IMR-90 (cell line): ENCODE measurements at regions not wholly inside any gene's neighbourhood (a gene's known extent, or its start where the extent isn't known, plus 50 kb on each side); places are given as distances from the start of the nearest gene placed in this dataset.
A peak's percentile ranks its signal among the peaks of the same experiment; 100 is the strongest.

ENCODE experiments used
- ATAC-seq: fragments of 200-7000 bp; cut with Tn5 transposase; 2 replicates; pipeline ENCODE4 v1.9.1; 2020; ENCODE audit warnings: low read depth, mild to moderate bottlenecking, moderate library complexity
- BruUV-seq: library from RNA; stranded (reverse); fragments of 400-500 nt; replicated peaks from 2 replicates; lab custom pipeline; 2021; lab: Mats Ljungman, UMichigan
- CTCF ChIA-PET: fragments of 300-600 bp; formaldehyde crosslinking; extraction: SDS; loops from one replicate; lab custom pipeline; 2021; ENCODE audit warnings: antibody characterized with exemption; lab: Yijun Ruan, JAX
- POLR2A ChIA-PET: fragments of 300-600 bp; sonication (Branson Sonifier 250); formaldehyde crosslinking; loops from one replicate; lab custom pipeline; 2022; ENCODE audit warnings: antibody characterized with exemption; ENCODE audit not compliant: unreplicated experiment; lab: Charles Lee
- DNase-seq: peaks from one replicate; pipeline ENCODE4 v3.0.0; 2013
- H2AFZ ChIP-seq: replicated peaks from 2 replicates; pipeline ENCODE3; 2013; ENCODE audit warnings: low read length, mild to moderate bottlenecking; ENCODE audit not compliant: poor library complexity
- H2AK5ac ChIP-seq: 2 replicates; pipeline ENCODE4 v1.6.1; 2013; ENCODE audit warnings: low read depth, low read length, inconsistent platforms
- H2AK9ac ChIP-seq: replicated peaks from 2 replicates; pipeline ENCODE3; 2013; ENCODE audit warnings: mild to moderate bottlenecking, low read depth, low read length, moderate library complexity; ENCODE audit not compliant: poor library complexity
- H2BK120ac ChIP-seq: 2 replicates; pipeline ENCODE4 v1.6.1; 2013; ENCODE audit warnings: low read depth, low read length, inconsistent platforms
- H2BK15ac ChIP-seq: 3 replicates; pipeline ENCODE4 v1.6.1; 2013; ENCODE audit warnings: low read depth, low read length, inconsistent platforms
- H2BK20ac ChIP-seq: 2 replicates; pipeline ENCODE4 v1.6.1; 2013; ENCODE audit warnings: low read depth, mild to moderate bottlenecking, inconsistent platforms, low read length, moderate library complexity
- H2BK5ac ChIP-seq: 2 replicates; pipeline ENCODE4 v1.6.1; 2013; ENCODE audit warnings: mild to moderate bottlenecking, low read depth, low read length, inconsistent platforms; ENCODE audit not compliant: poor library complexity, severe bottlenecking
- H3K14ac ChIP-seq: replicated peaks from 2 replicates; pipeline ENCODE4 v1.6.1; 2013; ENCODE audit warnings: low read depth, low read length, inconsistent platforms
- H3K18ac ChIP-seq: 2 replicates; pipeline ENCODE4 v1.6.1; 2013; ENCODE audit warnings: low read depth, low read length, control low read depth
- H3K23ac ChIP-seq: 2 replicates; pipeline ENCODE4 v1.6.1; 2013; ENCODE audit warnings: low read depth, low read length, inconsistent platforms
- H3K27ac ChIP-seq: 2 replicates; pipeline ENCODE4 v1.5.1; 2013; ENCODE audit warnings: mild to moderate bottlenecking, control low read depth, low read length; ENCODE audit not compliant: insufficient read depth
- H3K27me3 ChIP-seq: 2 replicates; pipeline ENCODE4 v1.6.1; 2013; ENCODE audit warnings: low read length; ENCODE audit not compliant: control insufficient read depth, insufficient read depth
- H3K36me3 ChIP-seq: 2 replicates; pipeline ENCODE4 v1.6.1; 2013; ENCODE audit warnings: low read length, mixed read lengths; ENCODE audit not compliant: control insufficient read depth, insufficient read depth
- H3K4ac ChIP-seq: 2 replicates; pipeline ENCODE4 v1.6.1; 2013; ENCODE audit warnings: low read depth, low read length, inconsistent platforms
- H3K4me1 ChIP-seq: 2 replicates; pipeline ENCODE4 v1.6.1; 2013; ENCODE audit warnings: low read length, mixed read lengths; ENCODE audit not compliant: control insufficient read depth, insufficient read depth
- H3K4me2 ChIP-seq: 2 replicates; pipeline ENCODE4 v1.6.1; 2013; ENCODE audit warnings: low read depth, mild to moderate bottlenecking, control low read depth, low read length, moderate library complexity
- H3K4me3 ChIP-seq: 2 replicates; pipeline ENCODE4 v1.5.1; 2013; ENCODE audit warnings: low read depth, mild to moderate bottlenecking, control low read depth, low read length, moderate library complexity; ENCODE audit not compliant: insufficient read depth
- H3K56ac ChIP-seq: 2 replicates; pipeline ENCODE4 v1.6.1; 2013; ENCODE audit warnings: low read length, inconsistent platforms; ENCODE audit not compliant: insufficient read depth; ENCODE audit errors: extremely low read depth
- H3K79me1 ChIP-seq, 2 experiments: 2 replicates each; pipeline ENCODE4 v1.6.1; 2013; ENCODE audit warnings: low read length in 2 of 2, inconsistent platforms in 1 of 2, low read depth in 1 of 2
- H3K9ac ChIP-seq: 2 replicates; pipeline ENCODE4 v1.6.1; 2013; ENCODE audit warnings: low read depth, low read length, control low read depth
- H3K9me1 ChIP-seq: 2 replicates; pipeline ENCODE4 v1.6.1; 2013; ENCODE audit warnings: low read length, inconsistent platforms; ENCODE audit not compliant: insufficient read depth
- H3K9me3 ChIP-seq: 2 replicates; pipeline ENCODE4 v1.6.1; 2013; ENCODE audit warnings: low read length; ENCODE audit not compliant: control insufficient read depth, insufficient read depth
- H4K20me1 ChIP-seq: 2 replicates; pipeline ENCODE4 v1.6.1; 2013; ENCODE audit warnings: low read length, inconsistent platforms; ENCODE audit not compliant: insufficient read depth
- H4K5ac ChIP-seq: 2 replicates; pipeline ENCODE4 v1.6.1; 2013; ENCODE audit warnings: mild to moderate bottlenecking, low read depth, low read length, control low read depth
- H4K8ac ChIP-seq, 2 experiments: 2 replicates each; pipeline ENCODE4 v1.6.1; 2013; ENCODE audit warnings: low read depth in 2 of 2, low read length in 2 of 2, control low read depth in 1 of 2, inconsistent platforms in 1 of 2
- H4K91ac ChIP-seq: 2 replicates; pipeline ENCODE4 v1.6.1; 2013; ENCODE audit warnings: low read depth, low read length, inconsistent platforms; ENCODE audit not compliant: insufficient read depth
- CHD1 ChIP-seq: IDR thresholded peaks from 2 replicates; pipeline ENCODE4 v1.6.1; 2012; ENCODE audit warnings: low read depth, low read length, improper control_type of control experiment
- RAD21 ChIP-seq: IDR thresholded peaks from 2 replicates; pipeline ENCODE4 v1.6.1; 2012; ENCODE audit warnings: low read length, improper control_type of control experiment
- RFX5 ChIP-seq: IDR thresholded peaks from 2 replicates; pipeline ENCODE4 v1.8.0; 2012; ENCODE audit warnings: low read depth, mild to moderate bottlenecking, low read length, moderate library complexity
- SMC3 ChIP-seq: fragments of 150-350 bp; IDR thresholded peaks from 2 replicates; pipeline ENCODE4 v1.6.1; 2016; ENCODE audit warnings: low read depth, mild to moderate bottlenecking, antibody characterized with exemption, low read length, moderate library complexity
- WGBS, 2 experiments: methylation state at CpG; one replicate each; pipeline versions ENCODE4 v1.1.5 to v1.1.7; 2013; ENCODE audit warnings: missing lambda C conversion rate in 2 of 2; ENCODE audit not compliant: insufficient read length in 1 of 2; ENCODE audit errors: extremely low coverage in 2 of 2; 5-methylcytosine and 5-hydroxymethylcytosine counted together
- dilution Hi-C: fragments of 300-500 bp; cut with HindIII; formaldehyde crosslinking; loops from one replicate; pipeline ENCODE4 v1.14.3; 2018; ENCODE audit warnings: low sequenced_read_pairs; ENCODE audit not compliant: unreplicated experiment
- in situ Hi-C: fragments of 300-500 bp; cut with MboI; formaldehyde crosslinking; loops from 3 replicates; pipeline ENCODE4 v1.14.3; 2019; ENCODE audit warnings: low sequenced_read_pairs, inconsistent platforms, mixed read lengths
- intact Hi-C: fragments of 100-400 bp; cut with micrococcal nuclease; formaldehyde crosslinking; loops from 2 replicates; pipeline ENCODE4 v1.10.0; 2022
- TF ChIP-seq, protein P1 (sequence below): conservative IDR thresholded peaks from 2 replicates; pipeline ENCODE4 v1.5.1; 2012; ENCODE audit warnings: mild to moderate bottlenecking, low read depth, low read length, improper control_type of control experiment

DNA sequence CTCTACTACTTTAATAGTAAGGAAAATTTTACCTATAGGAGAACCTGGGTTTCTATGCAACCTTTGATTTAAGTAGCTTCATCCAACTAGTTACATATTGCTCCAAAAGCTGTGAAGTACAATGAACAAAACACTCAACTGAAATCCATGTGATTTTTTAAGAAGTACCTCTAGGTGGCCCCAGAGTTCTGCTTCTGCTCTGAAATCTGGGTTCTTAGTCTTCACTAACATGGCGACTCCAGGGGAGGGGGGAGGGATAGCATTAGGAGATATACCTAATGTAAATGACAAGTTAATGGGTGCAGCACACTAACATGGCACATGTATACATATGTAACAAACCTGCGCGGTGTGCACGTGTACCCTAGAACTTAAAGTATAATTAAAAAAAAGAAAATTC lies 73.4 kb upstream of the MAGEB2 start:
- BruUV-seq, result no TSS peak
- Histone ChIP-seq H3K36me3 (no peaks in the 10 kb centered on the region), H3K14ac (no peak overlapping the region), H3K27me3 (no peaks in the 10 kb centered on the region), H4K8ac (no peak overlapping the region), H2BK5ac (no peak overlapping the region), H3K56ac (no peak overlapping the region), H2AK5ac (no peak overlapping the region), H3K4me1 (no peaks in the 10 kb centered on the region), H3K27ac (no peak overlapping the region), H3K4ac (no peak overlapping the region), H3K23ac (no peak overlapping the region), H4K91ac (no peak overlapping the region), H2BK120ac (no peak overlapping the region), H3K9me1 (no peaks in the 10 kb centered on the region), H3K18ac (no peak overlapping the region), H2AFZ (no peak overlapping the region), H2BK20ac (no peak overlapping the region), H2AK9ac (no peak overlapping the region), H2BK15ac (no peak overlapping the region), H3K9ac (no peak overlapping the region), H4K20me1 (no peaks in the 10 kb centered on the region), H3K79me1 (no peaks in the 10 kb centered on the region), H4K5ac (no peak overlapping the region), H3K9me3 (no peaks in the 10 kb centered on the region), H3K4me2 (no peak overlapping the region), H3K4me3 (no peak overlapping the region)
- WGBS, 2 experiments, result no CpG with 5 or more reads among the region's 4 CpGs
- intact Hi-C loops, result loop anchor here (1.0 to 5.0 kb wide), 3 partner anchors 133 to 362 kb away; no protein-coding TSS in a partner anchor
- in situ Hi-C loops, result loop anchor here (10.0 kb wide), 1 partner anchor 363 kb away; no protein-coding TSS in a partner anchor
- CTCF ChIA-PET, result interaction anchor here (0.5 to 1.1 kb wide), 9 partner anchors 16 to 1103 kb away, joined by 3 to 5 read pairs (median 4); no protein-coding TSS in a partner anchor
- TF ChIP-seq SMC3 (peak; percentile 30; the same call in 1 of the 2 replicates), RAD21 (peak; percentile 65), RFX5 (no peak), CHD1 (no peak)
- TF ChIP-seq, protein P1, sequence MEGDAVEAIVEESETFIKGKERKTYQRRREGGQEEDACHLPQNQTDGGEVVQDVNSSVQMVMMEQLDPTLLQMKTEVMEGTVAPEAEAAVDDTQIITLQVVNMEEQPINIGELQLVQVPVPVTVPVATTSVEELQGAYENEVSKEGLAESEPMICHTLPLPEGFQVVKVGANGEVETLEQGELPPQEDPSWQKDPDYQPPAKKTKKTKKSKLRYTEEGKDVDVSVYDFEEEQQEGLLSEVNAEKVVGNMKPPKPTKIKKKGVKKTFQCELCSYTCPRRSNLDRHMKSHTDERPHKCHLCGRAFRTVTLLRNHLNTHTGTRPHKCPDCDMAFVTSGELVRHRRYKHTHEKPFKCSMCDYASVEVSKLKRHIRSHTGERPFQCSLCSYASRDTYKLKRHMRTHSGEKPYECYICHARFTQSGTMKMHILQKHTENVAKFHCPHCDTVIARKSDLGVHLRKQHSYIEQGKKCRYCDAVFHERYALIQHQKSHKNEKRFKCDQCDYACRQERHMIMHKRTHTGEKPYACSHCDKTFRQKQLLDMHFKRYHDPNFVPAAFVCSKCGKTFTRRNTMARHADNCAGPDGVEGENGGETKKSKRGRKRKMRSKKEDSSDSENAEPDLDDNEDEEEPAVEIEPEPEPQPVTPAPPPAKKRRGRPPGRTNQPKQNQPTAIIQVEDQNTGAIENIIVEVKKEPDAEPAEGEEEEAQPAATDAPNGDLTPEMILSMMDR, result peak; percentile 58
- ATAC-seq (peak; percentile 94), DNase-seq (peak; percentile 59)
- dilution Hi-C loops, result no loop called here
- POLR2A ChIA-PET, result no interaction called here
